HepG2 (cell line): ENCODE measurements at regions not wholly inside any gene's neighbourhood (a gene's known extent, or its start where the extent isn't known, plus 50 kb on each side); places are given as distances from the start of the nearest gene placed in this dataset.

Source experiments
- CHD2 ChIP-seq: IDR thresholded peaks from 2 replicates; pipeline ENCODE4 v1.6.1; 2011; ENCODE audit warnings: low read depth, low read length, improper control_type of control experiment
- MTA1 ChIP-seq: sonication (generic); formaldehyde crosslinking; IDR thresholded peaks from 2 replicates; pipeline ENCODE4 v1.4.0; 2020; ENCODE audit warnings: missing genetic modification reagents, mild to moderate bottlenecking, borderline replicate concordance
- ZKSCAN5 ChIP-seq: sonication (generic); formaldehyde crosslinking; IDR thresholded peaks from 2 replicates; pipeline ENCODE4 v1.5.1; 2020; ENCODE audit warnings: mild to moderate bottlenecking, missing genetic modification reagents
- ZNF644 ChIP-seq: IDR thresholded peaks from 2 replicates; pipeline ENCODE4 v1.6.1; 2016; ENCODE audit warnings: low read depth
- TF ChIP-seq, protein P1 (sequence below): sonication (generic); formaldehyde crosslinking; IDR thresholded peaks from 2 replicates; pipeline ENCODE4 v1.8.1; 2023; ENCODE audit warnings: mild to moderate bottlenecking, moderate library complexity, missing genetic modification reagents
- TF ChIP-seq, protein P2 (sequence below): sonication (generic); formaldehyde crosslinking; IDR thresholded peaks from 2 replicates; pipeline ENCODE4 v1.4.0; 2020; ENCODE audit warnings: missing genetic modification reagents
- TF ChIP-seq, protein P3 (sequence below): IDR thresholded peaks from 2 replicates; pipeline ENCODE4 v1.6.1; 2012; ENCODE audit warnings: low read length, improper control_type of control experiment

DNA sequence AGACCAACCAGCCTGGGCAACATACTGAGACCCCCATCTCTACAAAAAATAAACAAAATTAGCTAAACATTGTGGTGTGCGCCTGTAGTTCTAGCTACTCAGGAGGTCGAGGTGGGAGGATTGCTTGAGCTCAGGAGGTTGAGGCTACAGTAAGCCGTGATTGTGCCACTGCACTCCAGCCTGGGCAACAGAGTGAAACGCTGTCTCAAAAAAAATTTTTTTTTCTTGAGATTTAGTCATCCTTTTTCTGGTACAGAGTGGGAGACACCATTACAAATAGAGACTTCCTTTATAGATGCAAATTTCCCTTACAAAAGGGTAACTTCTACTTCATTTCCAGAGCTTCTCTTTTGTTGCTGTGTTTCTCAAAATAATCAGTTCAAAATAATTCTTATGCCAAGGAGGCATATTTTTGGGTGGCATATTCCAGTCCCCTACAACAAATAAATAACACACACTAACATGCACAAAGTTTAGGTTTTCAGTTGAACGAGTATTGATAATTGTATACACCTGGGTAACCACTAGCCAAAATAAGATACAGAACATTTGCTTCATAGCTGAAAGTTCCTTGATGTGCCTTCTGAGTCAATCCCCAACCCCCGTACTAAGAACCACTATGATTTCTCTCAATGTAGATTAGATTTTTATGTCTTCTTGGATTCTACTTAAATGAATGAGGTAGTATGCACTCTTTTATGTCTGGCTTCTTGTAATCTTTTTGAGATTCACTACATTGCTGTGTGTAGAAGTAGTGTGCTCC is 248.9 kb upstream of the PROK2 start (continued):
- TF ChIP-seq, protein P1, sequence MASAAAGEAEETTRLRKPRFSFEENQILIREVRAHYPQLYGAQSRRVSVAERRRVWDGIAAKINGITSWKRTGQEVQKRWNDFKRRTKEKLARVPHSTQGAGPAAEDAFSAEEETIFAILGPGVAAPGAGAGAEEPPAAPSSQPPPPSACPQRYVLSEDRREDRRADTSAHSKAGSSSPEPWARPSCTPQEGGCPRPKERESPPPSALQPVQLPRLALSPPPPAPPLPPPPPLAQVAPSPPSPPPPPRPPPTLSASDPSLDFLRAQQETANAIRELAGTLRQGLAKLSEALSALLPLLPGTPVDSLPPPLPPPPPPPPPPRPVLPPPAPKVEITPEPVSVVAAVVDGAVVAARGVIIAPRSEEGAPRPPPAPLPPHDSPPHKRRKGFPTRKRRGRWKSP (CRISPR knock-in tag): no peak
- no peak for TF ChIP-seq CHD2
- TF ChIP-seq, protein P2, sequence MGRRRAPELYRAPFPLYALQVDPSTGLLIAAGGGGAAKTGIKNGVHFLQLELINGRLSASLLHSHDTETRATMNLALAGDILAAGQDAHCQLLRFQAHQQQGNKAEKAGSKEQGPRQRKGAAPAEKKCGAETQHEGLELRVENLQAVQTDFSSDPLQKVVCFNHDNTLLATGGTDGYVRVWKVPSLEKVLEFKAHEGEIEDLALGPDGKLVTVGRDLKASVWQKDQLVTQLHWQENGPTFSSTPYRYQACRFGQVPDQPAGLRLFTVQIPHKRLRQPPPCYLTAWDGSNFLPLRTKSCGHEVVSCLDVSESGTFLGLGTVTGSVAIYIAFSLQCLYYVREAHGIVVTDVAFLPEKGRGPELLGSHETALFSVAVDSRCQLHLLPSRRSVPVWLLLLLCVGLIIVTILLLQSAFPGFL (CRISPR knock-in tag): no peak
- no peak for TF ChIP-seq ZNF644 (CRISPR knock-in tag)
- TF ChIP-seq, protein P3, sequence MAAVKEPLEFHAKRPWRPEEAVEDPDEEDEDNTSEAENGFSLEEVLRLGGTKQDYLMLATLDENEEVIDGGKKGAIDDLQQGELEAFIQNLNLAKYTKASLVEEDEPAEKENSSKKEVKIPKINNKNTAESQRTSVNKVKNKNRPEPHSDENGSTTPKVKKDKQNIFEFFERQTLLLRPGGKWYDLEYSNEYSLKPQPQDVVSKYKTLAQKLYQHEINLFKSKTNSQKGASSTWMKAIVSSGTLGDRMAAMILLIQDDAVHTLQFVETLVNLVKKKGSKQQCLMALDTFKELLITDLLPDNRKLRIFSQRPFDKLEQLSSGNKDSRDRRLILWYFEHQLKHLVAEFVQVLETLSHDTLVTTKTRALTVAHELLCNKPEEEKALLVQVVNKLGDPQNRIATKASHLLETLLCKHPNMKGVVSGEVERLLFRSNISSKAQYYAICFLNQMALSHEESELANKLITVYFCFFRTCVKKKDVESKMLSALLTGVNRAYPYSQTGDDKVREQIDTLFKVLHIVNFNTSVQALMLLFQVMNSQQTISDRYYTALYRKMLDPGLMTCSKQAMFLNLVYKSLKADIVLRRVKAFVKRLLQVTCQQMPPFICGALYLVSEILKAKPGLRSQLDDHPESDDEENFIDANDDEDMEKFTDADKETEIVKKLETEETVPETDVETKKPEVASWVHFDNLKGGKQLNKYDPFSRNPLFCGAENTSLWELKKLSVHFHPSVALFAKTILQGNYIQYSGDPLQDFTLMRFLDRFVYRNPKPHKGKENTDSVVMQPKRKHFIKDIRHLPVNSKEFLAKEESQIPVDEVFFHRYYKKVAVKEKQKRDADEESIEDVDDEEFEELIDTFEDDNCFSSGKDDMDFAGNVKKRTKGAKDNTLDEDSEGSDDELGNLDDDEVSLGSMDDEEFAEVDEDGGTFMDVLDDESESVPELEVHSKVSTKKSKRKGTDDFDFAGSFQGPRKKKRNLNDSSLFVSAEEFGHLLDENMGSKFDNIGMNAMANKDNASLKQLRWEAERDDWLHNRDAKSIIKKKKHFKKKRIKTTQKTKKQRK: no peak
- TF ChIP-seq MTA1 (CRISPR knock-in tag): no peak
- TF ChIP-seq ZKSCAN5 (CRISPR knock-in tag): no peak
